Body of pancreas (tissue), 4 donors: ENCODE measurements at regions not wholly inside any gene's neighbourhood (a gene's known extent, or its start where the extent isn't known, plus 50 kb on each side); places are given as distances from the start of the nearest gene placed in this dataset.

ENCODE experiments used
- CTCF ChIP-seq, 7 experiments: fragments of 450-650 bp in 4 of 7; fragments of 200-600 bp in 3 of 7; sonication (generic) in 3 of 7; IDR thresholded peaks; one replicate each; pipeline ENCODE4 v1.5.1; 2016 to 2019; ENCODE audit warnings: antibody characterized with exemption in 7 of 7
- POLR2A ChIP-seq, 3 donors: fragments of 450-650 bp; IDR thresholded peaks; one replicate each; pipeline ENCODE4 v1.6.1; 2016; ENCODE audit warnings: antibody characterized with exemption in 3 of 3, mild to moderate bottlenecking in 2 of 3

GRCh38 chr2:226677080-226677479, 122.5 kb downstream of the IRS1 start:
- TF ChIP-seq CTCF (IDR thresholded peaks at IDR 0.05) (no peak), POLR2A (IDR thresholded peaks at IDR 0.05) (no peak)
